ENCODE measurements at regions not wholly inside any gene's neighbourhood (a gene's known extent, or its start where the extent isn't known, plus 50 kb on each side); places are given as distances from the start of the nearest gene placed in this dataset.

DNA sequence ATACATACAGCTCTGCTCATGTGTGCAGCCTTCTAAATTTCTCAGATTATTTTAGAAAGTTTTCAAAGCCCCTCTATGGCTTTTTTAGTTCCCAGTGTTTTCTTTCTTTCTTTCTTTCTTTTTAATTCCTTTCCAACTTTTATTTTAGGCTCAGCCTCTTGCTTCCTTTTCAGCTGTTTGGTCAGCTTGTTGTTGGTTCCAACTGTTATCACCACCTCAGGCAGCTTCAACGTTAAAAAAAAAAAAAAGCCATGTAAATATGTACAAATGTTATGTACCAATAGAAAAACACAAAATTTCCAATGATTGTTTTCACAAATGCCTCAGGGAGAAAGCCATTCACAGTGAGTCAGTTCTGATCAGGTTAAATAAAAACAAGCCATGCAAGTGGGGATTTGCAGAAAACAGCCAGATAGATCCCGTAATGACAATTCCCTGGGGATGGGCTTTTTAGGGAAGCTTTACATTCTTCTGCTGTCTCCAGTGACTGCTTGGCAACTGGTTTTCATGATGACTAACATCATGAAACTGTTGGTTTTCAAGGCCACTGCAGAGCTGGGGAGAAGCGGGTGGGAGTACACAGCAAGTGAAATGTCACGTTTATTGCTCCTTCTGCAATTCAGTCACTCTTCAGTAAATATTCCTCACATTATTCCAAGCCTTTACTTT is 908.4 kb downstream of the EPHA3 start:
- peak in 1 of 3 donors; percentile 29 for DNase-seq
- intact Hi-C loops (cut with DNase I): no loop called here
- no peaks in the 10 kb centered on the region for H3K9me3 ChIP-seq (ENCODE audit: control insufficient read depth, low read length)
- peaks cover 1% of the 10 kb centered on the region for H3K4me1 ChIP-seq (ENCODE audit: control insufficient read depth, insufficient read depth, low read length)
- 28% methylated on average over 4 of the region's 4 CpGs for WGBS
- H3K27me3 ChIP-seq (ENCODE audit: control insufficient read depth, insufficient read depth): no peaks in the 10 kb centered on the region
- peak; percentile 59 to 78 for ATAC-seq
- no peak overlapping the region for H3K4me3 ChIP-seq (ENCODE audit: low read length)
- H3K27ac ChIP-seq (ENCODE audit: low read length): no peak overlapping the region

DNA sequence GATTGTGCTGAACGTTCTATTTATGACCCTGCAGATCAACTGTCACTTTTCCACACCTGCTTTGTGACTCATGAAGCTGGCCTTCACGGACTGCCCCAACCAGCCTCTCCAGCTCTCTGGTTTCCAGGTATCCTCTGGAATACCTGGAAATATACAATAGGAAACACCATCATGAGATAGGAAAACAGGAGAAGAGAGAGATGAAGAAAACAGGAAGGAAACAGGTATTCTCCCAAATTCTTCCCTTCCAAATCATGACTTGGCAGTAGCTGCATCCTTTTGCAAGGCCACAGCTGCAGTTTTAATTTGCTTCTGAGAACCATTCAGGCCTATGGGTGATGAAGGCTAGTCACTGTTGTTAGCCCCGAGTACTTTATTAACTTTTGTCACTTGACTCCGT is 909.1 kb downstream of the EPHA3 start:
- intact Hi-C loops (cut with DNase I): no loop called here
- ATAC-seq: no peak
- H3K4me3 ChIP-seq (ENCODE audit: low read length): no peak overlapping the region
- 57% methylated on average over 4 of the region's 4 CpGs for WGBS
- H3K9me3 ChIP-seq (ENCODE audit: control insufficient read depth, low read length): no peaks in the 10 kb centered on the region
- H3K27me3 ChIP-seq (ENCODE audit: control insufficient read depth, insufficient read depth): no peaks in the 10 kb centered on the region
- no peaks in the 10 kb centered on the region for H3K4me1 ChIP-seq (ENCODE audit: control insufficient read depth, insufficient read depth, low read length)
- no peak for DNase-seq
- H3K27ac ChIP-seq (ENCODE audit: low read length): no peak overlapping the region

GRCh38 chr3:90018779-90019178 is 911.4 kb downstream of the EPHA3 start:
- DNase-seq (no peak), ATAC-seq (no peak)
- intact Hi-C loops (cut with DNase I): no loop called here
- H3K4me3 ChIP-seq (ENCODE audit: low read length): no peak overlapping the region
- H3K4me1 ChIP-seq (ENCODE audit: control insufficient read depth, insufficient read depth, low read length): no peaks in the 10 kb centered on the region
- H3K27me3 ChIP-seq (ENCODE audit: control insufficient read depth, insufficient read depth): no peaks in the 10 kb centered on the region
- WGBS: 92% methylated on average over 1 of the region's 1 CpG
- H3K27ac ChIP-seq (ENCODE audit: low read length): no peak overlapping the region
- no peaks in the 10 kb centered on the region for H3K9me3 ChIP-seq (ENCODE audit: control insufficient read depth, low read length)

DNA sequence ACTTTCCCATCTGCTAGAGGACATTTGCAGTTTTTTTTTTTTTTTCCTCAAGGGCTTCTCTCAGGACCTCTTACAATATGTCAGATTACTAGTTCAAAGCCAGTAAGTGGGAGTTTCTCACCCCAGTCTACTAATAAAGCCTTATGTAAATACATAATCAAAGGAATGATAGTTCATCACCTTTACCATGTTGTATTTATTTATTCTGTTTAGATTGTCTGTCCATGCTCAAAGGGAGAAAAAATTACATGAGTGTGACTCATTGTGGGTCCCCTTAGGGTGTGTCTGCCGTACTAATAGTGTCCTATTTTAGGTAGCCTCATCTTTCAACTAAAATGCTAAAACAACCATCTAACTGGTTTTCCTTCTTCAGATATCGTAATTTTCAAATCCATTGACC is 917.6 kb downstream of the EPHA3 start:
- H3K27ac ChIP-seq (ENCODE audit: low read length): no peak overlapping the region
- no peaks in the 10 kb centered on the region for H3K4me1 ChIP-seq (ENCODE audit: control insufficient read depth, insufficient read depth, low read length)
- no peak for DNase-seq
- no peaks in the 10 kb centered on the region for H3K27me3 ChIP-seq (ENCODE audit: control insufficient read depth, insufficient read depth)
- 78% methylated on average over 2 of the region's 2 CpGs for WGBS
- no peak for ATAC-seq
- intact Hi-C loops (cut with DNase I): no loop called here
- H3K4me3 ChIP-seq (ENCODE audit: low read length): no peak overlapping the region
- no peaks in the 10 kb centered on the region for H3K9me3 ChIP-seq (ENCODE audit: control insufficient read depth, low read length)

- no peaks in the 10 kb centered on the region for H3K27me3 ChIP-seq (ENCODE audit: control insufficient read depth, insufficient read depth)
- WGBS: 74% methylated on average over 2 of the region's 2 CpGs
- no peak overlapping the region for H3K4me3 ChIP-seq (ENCODE audit: low read length)
- ATAC-seq (no peak), DNase-seq (no peak)
- H3K4me1 ChIP-seq (ENCODE audit: control insufficient read depth, insufficient read depth, low read length): no peaks in the 10 kb centered on the region
- H3K27ac ChIP-seq (ENCODE audit: low read length): no peak overlapping the region
- no peaks in the 10 kb centered on the region for H3K9me3 ChIP-seq (ENCODE audit: control insufficient read depth, low read length)
- intact Hi-C loops (cut with DNase I): no loop called here
These were observed 919.0 kb downstream of the EPHA3 start for GRCh38 chr3:90026406-90026805.

- no peaks in the 10 kb centered on the region for H3K9me3 ChIP-seq (ENCODE audit: control insufficient read depth, low read length)
- H3K27ac ChIP-seq (ENCODE audit: low read length): no peak overlapping the region
- no peaks in the 10 kb centered on the region for H3K4me1 ChIP-seq (ENCODE audit: control insufficient read depth, insufficient read depth, low read length)
- DNase-seq: no peak
- no peaks in the 10 kb centered on the region for H3K27me3 ChIP-seq (ENCODE audit: control insufficient read depth, insufficient read depth)
- H3K4me3 ChIP-seq (ENCODE audit: low read length): no peak overlapping the region
- ATAC-seq: no peak
- intact Hi-C loops (cut with DNase I): no loop called here
These were observed 923.7 kb downstream of the EPHA3 start for GRCh38 chr3:90031121-90031520.

DNA sequence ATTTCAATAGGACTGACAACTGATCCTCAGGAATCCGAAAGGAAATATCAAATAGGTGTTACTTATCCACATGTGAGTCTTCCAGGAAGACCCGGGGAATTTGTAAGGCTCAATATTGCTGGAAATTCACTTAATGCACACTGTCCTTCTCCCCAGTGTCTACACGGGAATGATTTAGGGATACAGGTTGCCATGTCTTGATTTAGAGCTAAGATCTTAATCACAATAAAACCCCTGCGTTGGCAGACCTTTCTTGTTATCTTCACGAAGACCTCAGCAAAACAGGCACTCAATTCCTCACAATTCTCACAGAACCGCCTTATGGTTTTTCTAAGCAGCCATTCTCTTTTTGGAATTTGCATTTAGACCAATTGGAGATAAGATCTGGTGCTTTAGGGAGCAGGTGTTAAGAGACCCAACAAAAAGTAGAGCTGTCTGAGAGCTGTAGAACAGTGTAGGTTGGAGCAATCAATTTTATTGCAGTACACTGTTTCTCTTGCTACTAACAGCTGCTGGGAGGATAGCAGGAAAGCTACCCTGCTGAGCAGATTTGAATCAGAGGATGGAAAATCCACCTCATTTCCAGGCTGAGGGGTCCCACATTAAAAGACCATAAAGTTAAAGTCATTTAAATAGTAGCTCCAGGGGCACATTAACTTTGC is 925.7 kb downstream of the EPHA3 start:
- no peak overlapping the region for H3K27ac ChIP-seq (ENCODE audit: low read length)
- H3K9me3 ChIP-seq (ENCODE audit: control insufficient read depth, low read length): no peaks in the 10 kb centered on the region
- no peaks in the 10 kb centered on the region for H3K4me1 ChIP-seq (ENCODE audit: control insufficient read depth, insufficient read depth, low read length)
- intact Hi-C loops (cut with DNase I): no loop called here
- no peak for ATAC-seq
- H3K27me3 ChIP-seq (ENCODE audit: control insufficient read depth, insufficient read depth): no peaks in the 10 kb centered on the region
- 75% methylated on average over 6 of the region's 6 CpGs for WGBS
- no peak overlapping the region for H3K4me3 ChIP-seq (ENCODE audit: low read length)
- DNase-seq: no peak

- Histone ChIP-seq H3K9me3 (ENCODE audit: control insufficient read depth, low read length) (no peaks in the 10 kb centered on the region), H3K27me3 (ENCODE audit: control insufficient read depth, insufficient read depth) (no peaks in the 10 kb centered on the region), H3K27ac (ENCODE audit: low read length) (no peak overlapping the region), H3K4me3 (ENCODE audit: low read length) (no peak overlapping the region), H3K4me1 (ENCODE audit: control insufficient read depth, insufficient read depth, low read length) (no peaks in the 10 kb centered on the region)
- intact Hi-C loops (cut with DNase I): no loop called here
- 87% methylated on average over 2 of the region's 2 CpGs for WGBS
- DNase-seq (no peak), ATAC-seq (no peak)
These were observed 926.6 kb downstream of the EPHA3 start for GRCh38 chr3:90034038-90034437.

DNA sequence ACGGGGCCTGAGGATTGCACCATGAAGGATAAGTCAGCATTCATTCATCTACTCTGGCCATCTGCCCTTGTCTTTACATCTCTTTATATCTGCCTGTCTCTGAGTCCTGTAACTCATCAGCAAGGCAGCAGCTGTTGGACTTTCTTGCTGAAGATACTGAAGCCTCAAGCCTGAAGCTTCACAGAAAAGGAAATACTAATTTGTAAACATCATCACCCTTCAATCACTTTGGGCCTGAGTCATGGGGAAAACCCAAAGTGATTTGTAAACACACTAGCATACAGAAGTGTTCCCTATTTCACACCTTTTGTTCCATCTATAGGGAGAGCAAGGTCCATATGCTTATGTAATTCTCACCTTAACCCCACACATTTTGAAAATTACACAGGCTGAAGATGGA is 928.2 kb downstream of the EPHA3 start:
- 43% methylated on average over 1 of the region's 1 CpG for WGBS
- no peak for ATAC-seq

DNA sequence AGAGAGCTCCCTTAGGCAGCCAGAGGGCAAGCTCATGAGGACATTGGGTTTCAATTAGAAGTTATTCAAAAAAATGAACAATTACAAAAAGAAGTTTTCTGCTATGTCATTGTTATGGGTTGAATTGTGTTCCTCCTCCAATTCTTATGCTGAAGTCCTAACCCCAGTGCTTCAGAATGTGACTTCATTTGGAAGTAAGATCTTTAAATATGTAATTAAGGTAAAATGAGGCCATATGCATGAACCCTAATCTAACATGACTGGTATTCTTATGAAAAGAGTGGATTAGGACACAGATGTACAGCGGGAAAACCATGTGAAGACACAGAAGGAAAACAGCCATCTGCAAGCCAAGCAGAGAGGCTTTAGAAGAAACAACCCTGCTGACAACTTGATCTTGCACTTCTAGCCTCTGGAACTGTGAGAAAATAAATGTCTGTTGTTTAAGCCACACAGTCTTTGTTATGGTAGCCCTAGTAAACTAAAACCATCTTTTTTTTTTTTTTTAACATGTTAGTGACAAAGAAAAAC is 929.6 kb downstream of the EPHA3 start:
- DNase-seq (no peak), ATAC-seq (no peak)
- H3K27me3 ChIP-seq (ENCODE audit: control insufficient read depth, insufficient read depth): no peaks in the 10 kb centered on the region
- H3K4me1 ChIP-seq (ENCODE audit: control insufficient read depth, insufficient read depth, low read length): no peaks in the 10 kb centered on the region
- H3K9me3 ChIP-seq (ENCODE audit: control insufficient read depth, low read length): no peaks in the 10 kb centered on the region
- no peak overlapping the region for H3K4me3 ChIP-seq (ENCODE audit: low read length)
- no peak overlapping the region for H3K27ac ChIP-seq (ENCODE audit: low read length)
- WGBS: 78% methylated on average over 1 of the region's 1 CpG
- intact Hi-C loops (cut with DNase I): no loop called here

More for the DNA sequence above, 928.2 kb downstream of the EPHA3 start:
- intact Hi-C loops (cut with DNase I): no loop called here
- DNase-seq: no peak
- no peaks in the 10 kb centered on the region for H3K4me1 ChIP-seq (ENCODE audit: control insufficient read depth, insufficient read depth, low read length)
- no peaks in the 10 kb centered on the region for H3K9me3 ChIP-seq (ENCODE audit: control insufficient read depth, low read length)
- H3K27ac ChIP-seq (ENCODE audit: low read length): no peak overlapping the region
- no peaks in the 10 kb centered on the region for H3K27me3 ChIP-seq (ENCODE audit: control insufficient read depth, insufficient read depth)
- no peak overlapping the region for H3K4me3 ChIP-seq (ENCODE audit: low read length)

- no peaks in the 10 kb centered on the region for H3K9me3 ChIP-seq (ENCODE audit: control insufficient read depth, low read length)
- no peak overlapping the region for H3K4me3 ChIP-seq (ENCODE audit: low read length)
- WGBS: 83% methylated on average over 2 of the region's 2 CpGs
- no peaks in the 10 kb centered on the region for H3K4me1 ChIP-seq (ENCODE audit: control insufficient read depth, insufficient read depth, low read length)
- ATAC-seq: no peak
- no peak for DNase-seq
- intact Hi-C loops (cut with DNase I): no loop called here
- no peaks in the 10 kb centered on the region for H3K27me3 ChIP-seq (ENCODE audit: control insufficient read depth, insufficient read depth)
- no peak overlapping the region for H3K27ac ChIP-seq (ENCODE audit: low read length)
These were observed 932.6 kb downstream of the EPHA3 start for GRCh38 chr3:90039994-90040393.
